Kasumi-1 (cell line): ENCODE measurements at regions not wholly inside any gene's neighbourhood (a gene's known extent, or its start where the extent isn't known, plus 50 kb on each side); places are given as distances from the start of the nearest gene placed in this dataset.
"Not testable (repeated sequence)": the region's sequence is repeated elsewhere in the genome, so short reads cannot be mapped to it uniquely, and the experiment has no call there.

Source experiments
- DNase-seq, 2 experiments: peaks; one replicate each; lab custom pipeline; 2025; lab: John Stamatoyannopoulos, UW

DNA sequence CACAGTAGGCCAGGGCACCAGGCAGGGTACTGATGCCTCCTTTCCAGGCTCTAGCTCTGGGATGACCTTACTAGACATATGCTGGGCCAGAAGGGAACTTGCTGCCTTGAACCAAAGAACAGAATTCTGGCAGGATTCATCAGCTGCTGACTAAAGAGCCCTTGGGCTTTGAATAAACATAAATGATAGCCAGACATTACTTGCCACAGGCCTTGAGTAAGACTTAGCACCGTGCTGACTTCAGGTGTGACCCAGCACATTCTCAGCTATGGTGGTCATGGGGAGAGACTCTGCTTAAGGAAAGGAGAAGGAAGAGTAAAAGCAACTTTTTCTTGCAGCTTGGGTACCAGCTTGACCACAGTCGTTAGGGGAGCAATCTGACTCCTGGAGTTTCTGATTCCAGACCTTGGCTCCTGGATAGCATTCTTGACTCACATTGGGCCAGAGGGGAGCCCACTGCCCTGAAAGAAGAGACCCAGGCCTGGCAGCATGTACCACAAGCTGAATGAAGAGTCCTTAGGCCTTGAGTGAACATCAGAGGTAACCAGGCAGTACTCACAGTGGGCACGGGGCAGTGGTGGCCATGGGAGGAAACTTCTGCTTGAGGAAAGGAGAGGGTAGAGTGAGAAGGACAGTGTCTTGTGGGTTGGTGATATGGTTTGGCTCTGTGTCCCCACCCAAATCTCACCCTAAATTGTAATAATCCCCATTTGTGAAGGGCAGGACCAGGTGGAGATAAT, 926.1 kb upstream of the SORCS1 start:
- DNase-seq: no peak

DNA sequence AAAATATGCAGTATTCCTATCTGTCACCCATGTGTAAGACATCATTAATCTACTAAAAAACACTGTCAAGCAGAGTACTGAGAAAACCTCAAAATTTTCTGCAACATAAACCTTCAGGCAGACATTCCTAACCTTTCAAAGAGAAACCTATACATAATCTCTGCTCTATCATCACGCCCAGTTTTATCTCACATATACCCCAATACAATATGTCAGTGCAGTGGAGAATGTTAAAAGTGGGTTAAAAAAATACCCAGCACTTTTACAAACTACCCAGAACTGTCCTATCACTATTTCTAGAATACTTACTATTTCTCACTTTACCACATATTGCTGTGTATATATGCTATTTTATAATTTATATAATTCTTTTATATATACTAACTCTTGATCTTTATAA, 922.0 kb upstream of the SORCS1 start:
- DNase-seq: no peak

DNA sequence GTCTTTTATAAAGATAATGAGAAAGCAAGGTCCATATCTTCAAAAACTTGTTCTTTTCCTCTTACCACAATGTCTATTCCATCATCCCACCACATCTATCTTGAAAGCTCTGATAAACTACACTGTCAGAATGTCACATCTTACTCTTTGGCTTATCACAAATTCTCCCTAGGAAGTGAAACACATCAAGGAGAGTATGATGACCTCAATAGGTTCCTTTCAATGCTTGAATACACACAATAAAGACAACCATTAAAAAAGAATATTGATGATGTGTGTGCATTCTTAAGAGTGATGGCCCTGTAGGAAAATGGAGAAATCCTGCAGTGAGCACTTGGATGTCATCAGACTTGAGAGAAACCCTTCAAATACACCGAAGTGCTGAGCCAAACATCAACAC, 918.1 kb upstream of the SORCS1 start:
- no peak for DNase-seq

DNA sequence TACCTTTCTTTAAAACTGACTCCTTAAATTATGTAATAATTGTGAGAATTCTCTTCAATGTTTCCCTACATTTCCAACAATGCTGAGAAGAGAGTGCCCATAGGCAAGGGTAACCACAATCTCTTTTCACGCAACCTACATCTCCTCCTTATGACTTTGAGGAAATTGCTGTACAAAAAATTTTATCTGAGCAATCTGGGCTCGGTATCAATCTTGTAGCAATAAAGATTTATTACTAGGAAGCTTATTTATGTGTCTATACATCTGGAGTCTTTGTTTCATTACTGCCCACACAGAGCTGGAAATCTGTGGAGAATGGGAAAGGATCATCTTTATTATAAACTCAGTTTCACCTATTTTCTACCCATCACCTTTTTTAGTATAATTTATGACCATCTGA, 913.8 kb upstream of the SORCS1 start:
- DNase-seq: no peak

DNA sequence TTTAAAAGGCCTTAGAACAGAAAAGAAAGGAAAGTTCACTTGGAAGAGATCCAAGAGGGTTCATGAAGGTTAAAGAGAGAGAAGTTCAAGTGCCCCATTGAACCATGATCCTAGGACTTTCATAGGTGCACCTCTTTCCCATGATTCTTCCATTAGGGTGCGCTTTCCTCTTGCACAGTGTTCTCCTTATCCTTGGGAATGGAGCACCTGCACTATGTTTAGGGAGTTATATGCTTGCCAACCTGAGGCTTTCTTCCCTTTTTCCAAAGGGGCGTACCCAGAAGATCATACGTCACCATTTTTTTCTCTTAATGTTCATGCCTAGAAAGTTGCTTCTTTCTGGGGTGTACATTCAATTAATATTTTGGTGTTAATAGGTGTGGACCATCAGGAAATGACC, 908.0 kb upstream of the SORCS1 start:
- DNase-seq: no peak

DNA sequence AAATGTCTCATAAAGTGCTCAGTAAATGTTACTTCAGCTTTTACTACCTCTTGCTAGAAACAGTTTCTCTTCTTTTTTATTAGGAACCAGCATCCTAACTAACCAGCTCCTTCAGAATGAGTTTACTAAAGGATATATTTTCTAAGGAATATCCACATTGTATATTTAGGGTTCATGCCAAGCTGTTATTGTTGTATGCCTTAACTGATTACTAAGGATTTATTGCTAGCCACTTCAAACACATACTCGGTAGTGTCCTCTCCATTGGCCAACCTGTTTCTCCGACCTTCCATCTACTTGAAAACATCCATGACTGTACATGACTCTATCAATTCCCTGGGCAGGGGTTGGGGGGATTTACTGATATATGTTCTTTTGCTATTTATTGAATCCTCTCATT, 906.3 kb upstream of the SORCS1 start:
- DNase-seq: no peak

GRCh38 chr10:108069096-108069495, 904.6 kb upstream of the SORCS1 start:
- DNase-seq: no peak

DNA sequence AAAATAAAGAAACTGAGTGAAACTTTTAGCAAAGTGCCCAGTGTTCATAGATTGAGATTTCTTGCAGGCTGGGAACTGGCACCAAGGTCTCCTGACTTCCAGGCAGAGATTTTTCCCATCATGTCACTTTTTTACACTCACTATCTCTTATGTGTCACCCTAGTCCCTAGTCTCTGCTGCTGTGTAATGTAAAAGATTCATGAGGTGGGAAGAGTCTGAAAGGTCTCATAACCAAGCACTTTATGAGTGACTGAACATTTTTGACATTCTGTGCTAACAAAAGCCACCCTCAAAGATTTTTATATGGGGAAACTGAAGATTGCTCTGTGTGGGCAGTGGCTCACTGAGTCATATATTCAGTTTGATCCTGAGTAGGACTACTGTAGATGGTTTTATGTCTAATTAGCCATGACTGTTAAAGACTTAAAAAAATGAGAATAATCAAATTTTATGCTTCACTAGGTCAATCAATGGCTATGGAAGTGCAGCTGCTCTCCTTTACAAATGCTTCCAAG, 900.3 kb upstream of the SORCS1 start:
- no peak for DNase-seq

DNA sequence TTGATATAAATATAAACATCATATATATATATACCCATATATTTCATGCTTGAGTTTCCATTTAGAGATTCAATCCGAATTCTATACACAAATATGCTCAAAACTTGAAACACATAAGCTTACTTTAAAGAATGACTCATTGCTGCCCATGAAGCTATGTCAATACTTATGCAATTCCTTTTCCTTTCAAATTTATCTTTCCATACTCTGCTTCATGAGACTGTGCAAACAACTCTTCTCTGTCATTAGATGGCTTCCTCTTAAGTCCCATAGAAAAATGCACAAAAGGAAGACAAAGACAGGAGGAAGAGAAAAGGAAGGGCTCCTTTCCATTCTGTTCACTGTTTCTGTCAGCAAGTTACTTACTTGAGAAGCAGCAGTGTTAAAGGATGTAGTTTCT, 895.7 kb upstream of the SORCS1 start:
- DNase-seq: no peak

DNA sequence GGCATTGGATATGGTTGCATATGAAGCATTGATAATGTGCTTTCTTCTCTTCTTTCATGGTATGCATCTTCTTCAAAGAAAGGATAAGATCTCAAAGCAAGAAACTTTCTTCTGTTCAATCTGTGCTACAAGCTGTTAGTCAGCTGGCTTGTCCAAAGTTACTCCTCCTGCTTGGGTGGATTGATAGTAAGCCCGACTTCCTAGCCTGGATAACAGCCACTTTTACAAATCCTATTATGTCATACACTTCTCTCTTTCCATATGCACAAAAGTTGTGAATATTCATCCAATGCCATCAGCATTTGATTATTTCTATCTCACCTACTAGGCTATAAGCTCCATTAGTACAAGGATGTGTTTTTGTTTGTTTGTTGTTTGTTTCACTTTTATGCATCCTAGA, 891.0 kb upstream of the SORCS1 start:
- no peak for DNase-seq

DNA sequence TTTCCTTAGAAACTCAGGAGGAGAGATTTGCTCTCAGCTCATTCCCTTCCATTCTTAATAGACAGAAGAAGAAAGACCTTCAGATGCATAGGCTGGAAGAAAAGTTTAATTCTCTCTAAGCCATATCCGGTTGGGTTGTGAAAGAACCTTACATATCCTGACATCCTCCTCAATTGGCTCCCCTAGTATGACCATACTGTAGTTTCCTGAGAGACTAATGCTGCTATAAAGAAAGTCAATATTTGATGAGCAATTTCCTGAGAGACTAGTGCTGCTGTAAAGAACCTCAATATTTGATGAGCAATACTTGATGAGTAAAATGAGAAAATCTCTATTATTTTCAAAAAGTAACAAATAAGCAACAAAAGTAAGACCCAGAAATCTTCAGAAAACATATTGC, 888.5 kb upstream of the SORCS1 start:
- DNase-seq: no peak

DNA sequence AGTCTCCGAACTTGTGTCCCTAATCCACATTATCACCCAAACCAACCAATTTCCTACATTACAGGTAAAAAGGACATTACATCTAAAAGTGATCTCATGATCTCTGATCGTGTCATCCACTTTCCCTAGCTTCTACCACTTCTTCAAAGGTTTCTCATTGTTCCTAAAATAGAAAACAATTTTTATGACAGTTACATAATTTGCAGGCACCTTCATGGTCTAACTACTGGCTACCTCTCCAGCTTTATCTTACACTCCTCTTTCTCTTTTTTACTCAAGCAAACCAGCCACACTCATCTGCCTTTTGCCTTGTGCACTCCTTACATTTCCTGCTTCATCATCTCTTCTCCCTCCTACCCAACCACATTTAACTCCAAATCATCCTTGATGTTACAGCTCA, 886.7 kb upstream of the SORCS1 start:
- no peak for DNase-seq

- DNase-seq: no peak
Measured at GRCh38 chr10:108050626-108051025, 886.1 kb upstream of the SORCS1 start.

DNA sequence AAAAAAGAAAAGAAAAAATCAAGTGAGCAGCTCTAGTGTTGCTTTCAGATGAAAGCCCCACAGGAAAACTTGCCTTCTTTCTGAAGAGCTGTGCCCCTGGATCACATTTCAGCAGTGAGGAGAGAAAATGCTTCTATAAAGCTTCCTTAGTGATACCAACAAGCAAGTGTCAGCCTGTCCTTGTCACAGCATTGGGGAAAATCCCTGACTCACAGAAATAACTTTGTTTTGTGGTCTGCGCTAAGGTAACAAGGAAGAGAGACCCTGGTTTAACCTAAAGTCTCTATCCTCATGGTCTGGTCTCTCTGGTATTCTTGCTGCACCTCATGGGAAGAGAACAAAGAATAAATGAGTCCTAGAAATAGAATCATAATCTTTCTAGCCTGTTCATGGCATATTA, 885.2 kb upstream of the SORCS1 start:
- no peak for DNase-seq

GRCh38 chr10:108048898-108049297, 884.4 kb upstream of the SORCS1 start:
- no peak for DNase-seq

GRCh38 chr10:108039821-108040584, 875.5 kb upstream of the SORCS1 start:
- DNase-seq: no peak

GRCh38 chr10:108037061-108037460, 872.6 kb upstream of the SORCS1 start:
- DNase-seq: no peak

- no peak for DNase-seq
Measured at GRCh38 chr10:108036265-108036664, 871.8 kb upstream of the SORCS1 start.

- DNase-seq: no peak
Measured at GRCh38 chr10:108034829-108035228, 870.3 kb upstream of the SORCS1 start.

- not testable (repeated sequence) for DNase-seq
Measured at GRCh38 chr10:108033518-108033917, 869.0 kb upstream of the SORCS1 start.

- DNase-seq: no peak
Measured at GRCh38 chr10:108031505-108031904, 867.0 kb upstream of the SORCS1 start.

- no peak for DNase-seq
Measured at GRCh38 chr10:108014902-108015177, 850.3 kb upstream of the SORCS1 start.

- no peak for DNase-seq
Measured at GRCh38 chr10:108014145-108014901, 849.8 kb upstream of the SORCS1 start.
